ENCODE measurements at regions not wholly inside any gene's neighbourhood (a gene's known extent, or its start where the extent isn't known, plus 50 kb on each side); places are given as distances from the start of the nearest gene placed in this dataset.

- no peaks in the 10 kb centered on the region for H3K36me3 ChIP-seq
- no peaks in the 10 kb centered on the region for H3K9me3 ChIP-seq
- intact Hi-C loops (cut with DNase I): no loop called here
- no peak for DNase-seq (ENCODE audit: low spot score)
- no peaks in the 10 kb centered on the region for H3K27me3 ChIP-seq (replicated peaks; ENCODE audit: insufficient read depth)
- no peak overlapping the region for H3K4me3 ChIP-seq
- TF ChIP-seq CTCF (IDR thresholded peaks at IDR 0.05) (no peak), POLR2AphosphoS5 (IDR thresholded peaks at IDR 0.05) (no peak), POLR2A (IDR thresholded peaks at IDR 0.05) (no peak)
- H3K4me1 ChIP-seq (replicated peaks): no peaks in the 10 kb centered on the region
- H3K27ac ChIP-seq: no peak overlapping the region
Observed at GRCh38 chr9:31629292-31629691, 755.2 kb upstream of the ACO1 start.

GRCh38 chr9:31637265-31637664, 747.2 kb upstream of the ACO1 start:
- WGBS: 50% methylated on average over 2 of the region's 2 CpGs

GRCh38 chr9:31637861-31638260, 746.6 kb upstream of the ACO1 start:
- Histone ChIP-seq H3K27ac (no peak overlapping the region), H3K4me1 (replicated peaks) (no peaks in the 10 kb centered on the region), H3K36me3 (no peaks in the 10 kb centered on the region), H3K4me3 (no peak overlapping the region), H3K27me3 (replicated peaks; ENCODE audit: insufficient read depth) (no peaks in the 10 kb centered on the region), H3K9me3 (no peaks in the 10 kb centered on the region)
- no peak for DNase-seq (ENCODE audit: low spot score)
- TF ChIP-seq POLR2AphosphoS5 (IDR thresholded peaks at IDR 0.05) (no peak), CTCF (IDR thresholded peaks at IDR 0.05) (no peak), POLR2A (IDR thresholded peaks at IDR 0.05) (no peak)
- intact Hi-C loops (cut with DNase I): no loop called here

More at GRCh38 chr9:31637265-31637664, 747.2 kb upstream of the ACO1 start:
- Histone ChIP-seq H3K4me1 (replicated peaks) (no peaks in the 10 kb centered on the region), H3K27ac (no peak overlapping the region), H3K4me3 (no peak overlapping the region), H3K27me3 (replicated peaks; ENCODE audit: insufficient read depth) (no peaks in the 10 kb centered on the region), H3K9me3 (no peaks in the 10 kb centered on the region), H3K36me3 (no peaks in the 10 kb centered on the region)
- intact Hi-C loops (cut with DNase I): no loop called here
- TF ChIP-seq CTCF (IDR thresholded peaks at IDR 0.05) (no peak), POLR2A (IDR thresholded peaks at IDR 0.05) (no peak), POLR2AphosphoS5 (IDR thresholded peaks at IDR 0.05) (no peak)
- DNase-seq (ENCODE audit: low spot score): no peak

- H3K36me3 ChIP-seq: no peaks in the 10 kb centered on the region
- intact Hi-C loops (cut with DNase I): no loop called here
- H3K9me3 ChIP-seq: no peaks in the 10 kb centered on the region
- no peak for DNase-seq (ENCODE audit: low spot score)
- no peak for TF ChIP-seq POLR2AphosphoS5 (IDR thresholded peaks at IDR 0.05)
- TF ChIP-seq CTCF (IDR thresholded peaks at IDR 0.05): no peak
- no peak for TF ChIP-seq POLR2A (IDR thresholded peaks at IDR 0.05)
- no peak overlapping the region for H3K27ac ChIP-seq
- WGBS: 92% methylated on average over 1 of the region's 1 CpG
- no peak overlapping the region for H3K4me3 ChIP-seq
- H3K4me1 ChIP-seq (replicated peaks): no peaks in the 10 kb centered on the region
- no peaks in the 10 kb centered on the region for H3K27me3 ChIP-seq (replicated peaks; ENCODE audit: insufficient read depth)
Observed at GRCh38 chr9:31639451-31639850, 745.0 kb upstream of the ACO1 start.

GRCh38 chr9:31669311-31669710, 715.1 kb upstream of the ACO1 start:
- no peaks in the 10 kb centered on the region for H3K27me3 ChIP-seq (replicated peaks; ENCODE audit: insufficient read depth)
- 67% methylated on average over 3 of the region's 3 CpGs for WGBS

More at GRCh38 chr9:31669311-31669710, 715.1 kb upstream of the ACO1 start:
- Histone ChIP-seq H3K4me3 (no peak overlapping the region), H3K36me3 (no peaks in the 10 kb centered on the region), H3K27ac (no peak overlapping the region), H3K9me3 (no peaks in the 10 kb centered on the region), H3K4me1 (replicated peaks) (no peaks in the 10 kb centered on the region)
- DNase-seq (ENCODE audit: low spot score): no peak
- TF ChIP-seq POLR2AphosphoS5 (IDR thresholded peaks at IDR 0.05) (no peak), CTCF (IDR thresholded peaks at IDR 0.05) (no peak), POLR2A (IDR thresholded peaks at IDR 0.05) (no peak)
- intact Hi-C loops (cut with DNase I): no loop called here

All from prostate gland (tissue), 2 donors.